H9 (cell line): ENCODE measurements at regions not wholly inside any gene's neighbourhood (a gene's known extent, or its start where the extent isn't known, plus 50 kb on each side); places are given as distances from the start of the nearest gene placed in this dataset.
A peak's percentile ranks its signal among the peaks of the same experiment; 100 is the strongest.

Experiments used
- DNase-seq: peaks from one replicate; pipeline ENCODE4 v3.0.0-alpha.2; 2017
- H2AFZ ChIP-seq: one replicate; pipeline ENCODE4 v1.6.1; 2013; ENCODE audit warnings: mild to moderate bottlenecking, low read length, control low read depth, moderate library complexity
- H2AK5ac ChIP-seq: 2 replicates; pipeline ENCODE4 v1.6.1; 2013; ENCODE audit warnings: low read length, control low read depth, mixed read lengths; ENCODE audit not compliant: insufficient read length
- H2BK120ac ChIP-seq: one replicate; pipeline ENCODE4 v1.6.1; 2013; ENCODE audit warnings: low read depth, mild to moderate bottlenecking, low read length, control low read depth, inconsistent platforms; ENCODE audit not compliant: poor library complexity, severe bottlenecking
- H2BK12ac ChIP-seq: 2 replicates; pipeline ENCODE4 v1.6.1; 2013; ENCODE audit warnings: low read length, control low read depth, mixed read lengths, low read depth; ENCODE audit not compliant: insufficient read length
- H2BK15ac ChIP-seq: 2 replicates; pipeline ENCODE4 v1.6.1; 2013; ENCODE audit warnings: low read depth, low read length, control low read depth
- H2BK20ac ChIP-seq: one replicate; pipeline ENCODE4 v1.6.1; 2013; ENCODE audit warnings: low read depth, mild to moderate bottlenecking, low read length, control low read depth, inconsistent platforms; ENCODE audit not compliant: poor library complexity, severe bottlenecking
- H2BK5ac ChIP-seq: 2 replicates; pipeline ENCODE4 v1.6.1; 2013; ENCODE audit warnings: low read length, control low read depth, mixed read lengths; ENCODE audit not compliant: insufficient read length
- H3K14ac ChIP-seq: 2 replicates; pipeline ENCODE4 v1.6.1; 2013; ENCODE audit warnings: low read length, control low read depth; ENCODE audit not compliant: insufficient read depth
- H3K18ac ChIP-seq: 2 replicates; pipeline ENCODE4 v1.6.1; 2013; ENCODE audit warnings: low read depth, mild to moderate bottlenecking, mixed read lengths, low read length, control low read depth; ENCODE audit not compliant: insufficient read length
- H3K23ac ChIP-seq: 2 replicates; pipeline ENCODE4 v1.6.1; 2013; ENCODE audit warnings: low read length, control low read depth, mixed read lengths, low read depth; ENCODE audit not compliant: insufficient read length
- H3K23me2 ChIP-seq: 2 replicates; pipeline ENCODE4 v1.6.1; 2013; ENCODE audit warnings: low read depth, mild to moderate bottlenecking, mixed read lengths, low read length, control low read depth; ENCODE audit not compliant: insufficient read length, poor library complexity, severe bottlenecking
- H3K27ac ChIP-seq: 2 replicates; pipeline ENCODE4 v1.5.1; 2013; ENCODE audit warnings: low read length, control low read depth, mixed read lengths, low read depth; ENCODE audit not compliant: insufficient read length
- H3K27me3 ChIP-seq: 2 replicates; pipeline ENCODE4 v1.6.1; 2013; ENCODE audit warnings: low read length, control low read depth, inconsistent platforms; ENCODE audit not compliant: insufficient read depth
- H3K4ac ChIP-seq: 2 replicates; pipeline ENCODE4 v1.6.1; 2013; ENCODE audit warnings: low read depth, mild to moderate bottlenecking, control low read depth, inconsistent platforms, low read length, moderate library complexity
- H3K4me1 ChIP-seq: 2 replicates; pipeline ENCODE4 v1.6.1; 2013; ENCODE audit warnings: low read length, control low read depth, inconsistent platforms; ENCODE audit not compliant: insufficient read depth
- H3K4me2 ChIP-seq: 2 replicates; pipeline ENCODE4 v1.6.1; 2013; ENCODE audit warnings: low read length, control low read depth, mixed read lengths; ENCODE audit not compliant: insufficient read length, insufficient read depth
- H3K56ac ChIP-seq: 2 replicates; pipeline ENCODE4 v1.6.1; 2013; ENCODE audit warnings: low read depth, mild to moderate bottlenecking, mixed read lengths, low read length, control low read depth; ENCODE audit not compliant: insufficient read length
- H3K79me1 ChIP-seq: 2 replicates; pipeline ENCODE4 v1.6.1; 2013; ENCODE audit warnings: low read depth, mild to moderate bottlenecking, moderate library complexity, low read length, control low read depth, inconsistent platforms; ENCODE audit not compliant: insufficient read depth, poor library complexity, severe bottlenecking
- H3K79me2 ChIP-seq: 2 replicates; pipeline ENCODE4 v1.6.1; 2013; ENCODE audit warnings: low read length, control low read depth, inconsistent platforms; ENCODE audit not compliant: insufficient read depth
- H3K9ac ChIP-seq: 2 replicates; pipeline ENCODE4 v1.6.1; 2013; ENCODE audit warnings: low read length, control low read depth, mixed read lengths; ENCODE audit not compliant: insufficient read length; ENCODE audit errors: extremely low read depth
- H3K9me3 ChIP-seq: one replicate; pipeline ENCODE4 v1.6.1; 2013; ENCODE audit warnings: low read depth, low read length, inconsistent platforms; ENCODE audit not compliant: control insufficient read depth
- H3T11ph ChIP-seq: one replicate; pipeline ENCODE4 v1.6.1; 2013; ENCODE audit warnings: mild to moderate bottlenecking, low read length, control low read depth, inconsistent platforms
- H4K20me1 ChIP-seq: one replicate; pipeline ENCODE4 v1.6.1; 2013; ENCODE audit not compliant: control insufficient read depth, insufficient read length, insufficient read depth
- H4K5ac ChIP-seq: 2 replicates; pipeline ENCODE4 v1.6.1; 2013; ENCODE audit warnings: low read depth, mild to moderate bottlenecking, mixed read lengths, low read length, control low read depth; ENCODE audit not compliant: insufficient read length
- H4K8ac ChIP-seq: replicated peaks from 2 replicates; pipeline ENCODE4 v1.6.1; 2013; ENCODE audit warnings: low read length, control low read depth, mixed read lengths, low read depth; ENCODE audit not compliant: insufficient read length
- H4K91ac ChIP-seq: 2 replicates; pipeline ENCODE4 v1.6.1; 2013; ENCODE audit warnings: low read depth, mild to moderate bottlenecking, moderate library complexity, mixed read lengths, low read length, control low read depth; ENCODE audit not compliant: insufficient read length
- H3K27ac Mint-ChIP-seq, 3 experiments: 2 replicates in 2 of 3; 3 replicates in 1 of 3; pipeline ENCODE4 v1.8.0; 2020 to 2021; ENCODE audit warnings: mixed read lengths in 3 of 3, mild to moderate bottlenecking in 1 of 3, moderate library complexity in 1 of 3
- H3K27me3 Mint-ChIP-seq: 2 replicates; pipeline ENCODE4 v1.8.0; 2021; ENCODE audit warnings: low read depth, mild to moderate bottlenecking, moderate library complexity, mixed read lengths
- H3K36me3 Mint-ChIP-seq, 3 experiments: 2 replicates in 2 of 3; 3 replicates in 1 of 3; pipeline ENCODE4 v1.8.0; 2020 to 2021; ENCODE audit warnings: low read depth in 3 of 3, mixed read lengths in 3 of 3; ENCODE audit not compliant: insufficient read depth in 1 of 3
- H3K4me1 Mint-ChIP-seq, 2 experiments: 2 replicates each; pipeline ENCODE4 v1.8.0; 2020; ENCODE audit warnings: mixed read lengths in 2 of 2
- H3K4me3 Mint-ChIP-seq, 2 experiments: 2 replicates in 1 of 2; 3 replicates in 1 of 2; pipeline ENCODE4 v1.8.0; 2020 to 2021; ENCODE audit warnings: mild to moderate bottlenecking in 2 of 2, mixed read lengths in 2 of 2, moderate library complexity in 1 of 2
- H3K9me3 Mint-ChIP-seq, 2 experiments: 2 replicates in 1 of 2; 3 replicates in 1 of 2; pipeline ENCODE4 v1.8.0; 2020; ENCODE audit warnings: mild to moderate bottlenecking in 2 of 2, mixed read lengths in 2 of 2, moderate library complexity in 1 of 2
- CTCF ChIP-seq: fragments of 200-600 bp; sonication (generic); conservative IDR thresholded peaks from 3 replicates; pipeline ENCODE4 v1.8.0; 2021; ENCODE audit warnings: antibody characterized with exemption, mild to moderate bottlenecking
- WGBS: extraction: QIAGEN DNeasy Blood & Tissue Kit; methylation state at CpG from one replicate; pipeline ENCODE4 v1.1.7; 2013; ENCODE audit warnings: missing lambda C conversion rate, low lambda C conversion rate, mixed read lengths; ENCODE audit not compliant: insufficient read length; ENCODE audit errors: extremely low coverage; 5-methylcytosine and 5-hydroxymethylcytosine counted together

- Mint-ChIP-seq H3K36me3 (no peaks in the 10 kb centered on the region; a peak in 1 of 7 replicates), H3K9me3 (peaks cover 0 to 3% of the 10 kb centered on the region in 2 experiments; a peak in 1 of 5 replicates), H3K27me3 (no peaks in the 10 kb centered on the region), H3K4me3 (no peak overlapping the region), H3K27ac (peak overlapping the region in 1 of 3 experiments; percentile 63; a peak in 3 of 7 replicates), H3K4me1 (peaks cover 8 to 9% of the 10 kb centered on the region in 2 experiments)
- Histone ChIP-seq H4K8ac (no peak overlapping the region), H3K79me1 (no peaks in the 10 kb centered on the region), H4K20me1 (no peaks in the 10 kb centered on the region), H3K23ac (no peak overlapping the region), H3K27me3 (no peaks in the 10 kb centered on the region), H3K56ac (no peak overlapping the region), H3K79me2 (no peaks in the 10 kb centered on the region), H3K4me2 (no peak overlapping the region), H3T11ph (no peak overlapping the region), H4K91ac (no peak overlapping the region), H3K14ac (no peak overlapping the region), H2BK12ac (no peak overlapping the region), H3K4ac (no peak overlapping the region), H2BK5ac (no peak overlapping the region), H3K9me3 (no peaks in the 10 kb centered on the region), H2BK20ac (no peak overlapping the region), H3K18ac (no peak overlapping the region), H3K4me1 (no peaks in the 10 kb centered on the region), H2AK5ac (no peak overlapping the region), H2BK120ac (no peak overlapping the region), H3K9ac (no peak overlapping the region), H2AFZ (no peak overlapping the region), H4K5ac (no peak overlapping the region), H3K23me2 (no peaks in the 10 kb centered on the region), H3K27ac (no peak overlapping the region), H2BK15ac (no peak overlapping the region)
- no CpG with 5 or more reads among the region's 3 CpGs for WGBS
- TF ChIP-seq CTCF, result no peak
- DNase-seq, result no peak
Measured at GRCh38 chr4:175070444-175070843, 152.3 kb downstream of the ADAM29 start.
